Ishikawa (cell line): ENCODE measurements at regions not wholly inside any gene's neighbourhood (a gene's known extent, or its start where the extent isn't known, plus 50 kb on each side); places are given as distances from the start of the nearest gene placed in this dataset.

Source experiments
- CREB1 ChIP-seq: IDR thresholded peaks from 2 replicates; pipeline ENCODE4 v1.6.1; 2012; ENCODE audit warnings: low read depth
- EP300 ChIP-seq: IDR thresholded peaks from 2 replicates; pipeline ENCODE4 v1.6.1; 2012; ENCODE audit warnings: borderline replicate concordance
- FOXM1 ChIP-seq: IDR thresholded peaks from 2 replicates; pipeline ENCODE4 v1.6.1; 2012; ENCODE audit warnings: low read depth, borderline replicate concordance
- RAD21 ChIP-seq: IDR thresholded peaks from 2 replicates; pipeline ENCODE4 v1.6.1; 2012; ENCODE audit warnings: low read depth
- TCF12 ChIP-seq: IDR thresholded peaks from 2 replicates; pipeline ENCODE4 v1.6.1; 2012; ENCODE audit warnings: low read depth
- ZBTB7A ChIP-seq: IDR thresholded peaks from 2 replicates; pipeline ENCODE4 v1.6.1; 2012; ENCODE audit warnings: low read depth
- TF ChIP-seq, protein P1 (sequence below): IDR thresholded peaks from 2 replicates; pipeline ENCODE4 v1.6.1; 2012; ENCODE audit warnings: low read depth, mild to moderate bottlenecking

DNA sequence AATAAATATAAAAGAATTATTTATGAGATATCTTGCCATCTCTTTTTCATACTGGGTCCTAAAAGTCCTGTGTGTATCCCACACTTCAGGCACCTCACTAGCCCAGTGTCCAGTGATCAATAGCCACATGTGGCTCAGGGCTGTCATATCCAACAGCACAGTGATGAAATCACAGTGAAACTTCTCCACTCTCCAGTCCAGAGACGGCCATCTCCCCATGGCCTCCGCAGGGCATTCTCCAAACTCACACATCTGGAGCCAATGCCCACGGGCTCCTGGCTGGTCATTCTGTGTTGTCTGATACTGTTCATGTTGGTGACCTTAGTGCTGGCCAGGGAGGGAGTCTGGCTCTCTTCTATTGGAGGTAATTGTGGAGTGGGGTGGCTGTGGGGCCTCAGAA lies 125.2 kb upstream of the SDK2 start:
- TF ChIP-seq EP300 (no peak), CREB1 (no peak), RAD21 (no peak), TCF12 (no peak), ZBTB7A (no peak), FOXM1 (no peak)
- TF ChIP-seq, protein P1, sequence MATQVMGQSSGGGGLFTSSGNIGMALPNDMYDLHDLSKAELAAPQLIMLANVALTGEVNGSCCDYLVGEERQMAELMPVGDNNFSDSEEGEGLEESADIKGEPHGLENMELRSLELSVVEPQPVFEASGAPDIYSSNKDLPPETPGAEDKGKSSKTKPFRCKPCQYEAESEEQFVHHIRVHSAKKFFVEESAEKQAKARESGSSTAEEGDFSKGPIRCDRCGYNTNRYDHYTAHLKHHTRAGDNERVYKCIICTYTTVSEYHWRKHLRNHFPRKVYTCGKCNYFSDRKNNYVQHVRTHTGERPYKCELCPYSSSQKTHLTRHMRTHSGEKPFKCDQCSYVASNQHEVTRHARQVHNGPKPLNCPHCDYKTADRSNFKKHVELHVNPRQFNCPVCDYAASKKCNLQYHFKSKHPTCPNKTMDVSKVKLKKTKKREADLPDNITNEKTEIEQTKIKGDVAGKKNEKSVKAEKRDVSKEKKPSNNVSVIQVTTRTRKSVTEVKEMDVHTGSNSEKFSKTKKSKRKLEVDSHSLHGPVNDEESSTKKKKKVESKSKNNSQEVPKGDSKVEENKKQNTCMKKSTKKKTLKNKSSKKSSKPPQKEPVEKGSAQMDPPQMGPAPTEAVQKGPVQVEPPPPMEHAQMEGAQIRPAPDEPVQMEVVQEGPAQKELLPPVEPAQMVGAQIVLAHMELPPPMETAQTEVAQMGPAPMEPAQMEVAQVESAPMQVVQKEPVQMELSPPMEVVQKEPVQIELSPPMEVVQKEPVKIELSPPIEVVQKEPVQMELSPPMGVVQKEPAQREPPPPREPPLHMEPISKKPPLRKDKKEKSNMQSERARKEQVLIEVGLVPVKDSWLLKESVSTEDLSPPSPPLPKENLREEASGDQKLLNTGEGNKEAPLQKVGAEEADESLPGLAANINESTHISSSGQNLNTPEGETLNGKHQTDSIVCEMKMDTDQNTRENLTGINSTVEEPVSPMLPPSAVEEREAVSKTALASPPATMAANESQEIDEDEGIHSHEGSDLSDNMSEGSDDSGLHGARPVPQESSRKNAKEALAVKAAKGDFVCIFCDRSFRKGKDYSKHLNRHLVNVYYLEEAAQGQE, result no peak
